ENCODE measurements at regions not wholly inside any gene's neighbourhood (a gene's known extent, or its start where the extent isn't known, plus 50 kb on each side); places are given as distances from the start of the nearest gene placed in this dataset.

- H3K4me3 ChIP-seq (ENCODE audit: extremely low read depth in 1 of 4, insufficient read depth in 2 of 4, low read depth in 3 of 4, low read length in 4 of 4): no peak overlapping the region
- no peak overlapping the region for H3K4ac ChIP-seq (replicated peaks; ENCODE audit: insufficient read length, low read depth, low read length)
- H3K9ac ChIP-seq (replicated peaks in 1 of 4; ENCODE audit: extremely low read depth in 1 of 4, low read depth in 3 of 4, low read length in 3 of 4): no peak overlapping the region
- no peak overlapping the region for H2AFZ ChIP-seq (ENCODE audit: low read length)
- no peak overlapping the region for H2BK120ac ChIP-seq (replicated peaks; ENCODE audit: low read depth, low read length)
- CTCF ChIA-PET (ENCODE audit: partially characterized antibody): interaction anchor here (1.0 to 1.5 kb wide), 3 partner anchors 10 to 17 kb away, joined by 3 to 5 read pairs (median 4); no protein-coding TSS in a partner anchor
- no peak overlapping the region for H3K27ac ChIP-seq (ENCODE audit: low read depth, low read length)
- POLR2A ChIA-PET (ENCODE audit: partially characterized antibody): no interaction called here
- peaks cover 2 to 12% (median 4%) of the 10 kb centered on the region in 4 experiments; a peak in 5 of 7 replicates for H3K4me1 ChIP-seq (replicated peaks in 1 of 4; ENCODE audit: control insufficient read depth in 3 of 4, insufficient read depth in 4 of 4, low read length in 3 of 4)
- no peaks in the 10 kb centered on the region for H4K20me1 ChIP-seq (replicated peaks in 1 of 2; ENCODE audit: control insufficient read depth in 1 of 2, insufficient read depth in 2 of 2, low read length in 2 of 2)
- no peak overlapping the region for H2AK5ac ChIP-seq (ENCODE audit: low read depth, low read length)
- H4K91ac ChIP-seq (replicated peaks; ENCODE audit: insufficient read length, low read length): no peak overlapping the region
- no peak overlapping the region for H3K14ac ChIP-seq (ENCODE audit: insufficient read length)
- H4K8ac ChIP-seq (ENCODE audit: extremely low read depth, insufficient read depth, low read length): no peak overlapping the region
- H3K36me3 ChIP-seq (ENCODE audit: control insufficient read depth in 2 of 4, insufficient read depth in 4 of 4, low read length in 3 of 4): no peaks in the 10 kb centered on the region; a peak in 1 of 8 replicates
- H3K18ac ChIP-seq (ENCODE audit: extremely low read depth, low read length): no peak overlapping the region
- H3K9me3 ChIP-seq (ENCODE audit: insufficient read depth in 2 of 2, low read depth in 1 of 2, low read length in 1 of 2): no peaks in the 10 kb centered on the region
- 91% methylated on average over 8 of the region's 8 CpGs; no CpG with 5 or more reads in 1 of the 2 experiments for WGBS, 2 experiments (ENCODE audit: extremely low coverage in 1 of 2, insufficient coverage in 1 of 2, insufficient read length in 1 of 2, insufficient replicate concordance in 2 of 2, low coverage in 1 of 2, low lambda C conversion rate in 2 of 2, missing lambda C conversion rate in 1 of 2)
- no peaks in the 10 kb centered on the region for H3K79me2 ChIP-seq (ENCODE audit: control insufficient read depth in 1 of 2, insufficient read depth in 2 of 2, low read length in 2 of 2)
- no peak for FAIRE-seq
- no peaks in the 10 kb centered on the region for H3K27me3 ChIP-seq (replicated peaks in 1 of 4; ENCODE audit: control insufficient read depth in 3 of 4, extremely low read depth in 1 of 4, insufficient read depth in 3 of 4, low read length in 3 of 4)
- H2BK15ac ChIP-seq (ENCODE audit: low read length): no peak overlapping the region
- no peak overlapping the region for H3K56ac ChIP-seq (replicated peaks; ENCODE audit: insufficient read length, low read depth, low read length)
- no peak overlapping the region for H2BK5ac ChIP-seq (ENCODE audit: low read depth, low read length)
- DNase-seq (ENCODE audit: low read depth in 1 of 2, low spot score in 2 of 2): peak in 1 of 2 experiments; percentile 14
- H3K79me1 ChIP-seq (ENCODE audit: low read depth, low read length): no peaks in the 10 kb centered on the region
- H2BK12ac ChIP-seq (ENCODE audit: low read depth, low read length): no peak overlapping the region; the same call in 1 of the 2 replicates
- H4K5ac ChIP-seq (ENCODE audit: insufficient read length, low read depth, low read length): no peak overlapping the region
- no peak overlapping the region for H3K4me2 ChIP-seq (ENCODE audit: insufficient read depth in 1 of 2, low read depth in 2 of 2, low read length in 2 of 2)
- H3K23me2 ChIP-seq (ENCODE audit: low read depth, low read length): no peaks in the 10 kb centered on the region; the same call in 1 of the 2 replicates
- no peak overlapping the region for H3K23ac ChIP-seq (ENCODE audit: insufficient read length)
- H2BK20ac ChIP-seq (ENCODE audit: low read length): no peak overlapping the region
- TF ChIP-seq TCF12 (IDR thresholded peaks at IDR 0.05; ENCODE audit: low read depth, low read length) (no peak), JUN (IDR thresholded peaks at IDR 0.05; ENCODE audit: low read depth, low read length) (no peak), FOSL1 (IDR thresholded peaks at IDR 0.05; ENCODE audit: insufficient read depth, low read depth, low read length) (no peak), SIN3A (conservative IDR thresholded peaks at IDR 0.05 in 1 of 2, IDR thresholded peaks at IDR 0.05 in 1 of 2; ENCODE audit: low read depth in 1 of 2, low read length in 2 of 2) (no peak), SIX5 (IDR thresholded peaks at IDR 0.05; ENCODE audit: low read depth, low read length) (no peak), YY1 (IDR thresholded peaks at IDR 0.05; ENCODE audit: low read depth, low read length) (no peak), GTF2F1 (IDR thresholded peaks at IDR 0.05; ENCODE audit: borderline replicate concordance, low read depth, low read length) (no peak), SRF (IDR thresholded peaks at IDR 0.05; ENCODE audit: low read depth, low read length) (no peak), CBX5 (IDR thresholded peaks at IDR 0.05; ENCODE audit: low read depth, low read length) (no peak), EZH2 (IDR thresholded peaks at IDR 0.05; ENCODE audit: low read depth, low read length, severe bottlenecking) (no peak), TBP (IDR thresholded peaks at IDR 0.05; ENCODE audit: low read depth, low read length) (no peak), RAD21 (IDR thresholded peaks at IDR 0.05 in 1 of 2, conservative IDR thresholded peaks at IDR 0.05 in 1 of 2; ENCODE audit: low read depth in 2 of 2, low read length in 2 of 2) (no peak), RBBP5 (IDR thresholded peaks at IDR 0.05; ENCODE audit: borderline replicate concordance, low read depth, low read length) (no peak)
Observed at GRCh38 chr2:173766537-173767289, 198.5 kb downstream of the SP3 start.
